IMR-90 (cell line): ENCODE measurements at regions not wholly inside any gene's neighbourhood (a gene's known extent, or its start where the extent isn't known, plus 50 kb on each side); places are given as distances from the start of the nearest gene placed in this dataset.
"Not testable (repeated sequence)": the region's sequence is repeated elsewhere in the genome, so short reads cannot be mapped to it uniquely, and the experiment has no call there.

Source experiments
- ATAC-seq: fragments of 200-7000 bp; cut with Tn5 transposase; 2 replicates; pipeline ENCODE4 v1.9.1; 2020; ENCODE audit warnings: low read depth, mild to moderate bottlenecking, moderate library complexity
- BruUV-seq: library from RNA; stranded (reverse); fragments of 400-500 nt; replicated peaks from 2 replicates; lab custom pipeline; 2021; lab: Mats Ljungman, UMichigan
- CTCF ChIA-PET: fragments of 300-600 bp; formaldehyde crosslinking; extraction: SDS; loops from one replicate; lab custom pipeline; 2021; ENCODE audit warnings: antibody characterized with exemption; lab: Yijun Ruan, JAX
- POLR2A ChIA-PET: fragments of 300-600 bp; sonication (Branson Sonifier 250); formaldehyde crosslinking; loops from one replicate; lab custom pipeline; 2022; ENCODE audit warnings: antibody characterized with exemption; ENCODE audit not compliant: unreplicated experiment; lab: Charles Lee
- DNase-seq: peaks from one replicate; pipeline ENCODE4 v3.0.0; 2013
- H2AFZ ChIP-seq: replicated peaks from 2 replicates; pipeline ENCODE3; 2013; ENCODE audit warnings: low read length, mild to moderate bottlenecking; ENCODE audit not compliant: poor library complexity
- H2AK5ac ChIP-seq: 2 replicates; pipeline ENCODE4 v1.6.1; 2013; ENCODE audit warnings: low read depth, low read length, inconsistent platforms
- H2AK9ac ChIP-seq: replicated peaks from 2 replicates; pipeline ENCODE3; 2013; ENCODE audit warnings: mild to moderate bottlenecking, low read depth, low read length, moderate library complexity; ENCODE audit not compliant: poor library complexity
- H2BK120ac ChIP-seq: 2 replicates; pipeline ENCODE4 v1.6.1; 2013; ENCODE audit warnings: low read depth, low read length, inconsistent platforms
- H2BK15ac ChIP-seq: 3 replicates; pipeline ENCODE4 v1.6.1; 2013; ENCODE audit warnings: low read depth, low read length, inconsistent platforms
- H2BK20ac ChIP-seq: 2 replicates; pipeline ENCODE4 v1.6.1; 2013; ENCODE audit warnings: low read depth, mild to moderate bottlenecking, inconsistent platforms, low read length, moderate library complexity
- H2BK5ac ChIP-seq: 2 replicates; pipeline ENCODE4 v1.6.1; 2013; ENCODE audit warnings: mild to moderate bottlenecking, low read depth, low read length, inconsistent platforms; ENCODE audit not compliant: poor library complexity, severe bottlenecking
- H3K14ac ChIP-seq: replicated peaks from 2 replicates; pipeline ENCODE4 v1.6.1; 2013; ENCODE audit warnings: low read depth, low read length, inconsistent platforms
- H3K18ac ChIP-seq: 2 replicates; pipeline ENCODE4 v1.6.1; 2013; ENCODE audit warnings: low read depth, low read length, control low read depth
- H3K23ac ChIP-seq: 2 replicates; pipeline ENCODE4 v1.6.1; 2013; ENCODE audit warnings: low read depth, low read length, inconsistent platforms
- H3K27ac ChIP-seq: 2 replicates; pipeline ENCODE4 v1.5.1; 2013; ENCODE audit warnings: mild to moderate bottlenecking, control low read depth, low read length; ENCODE audit not compliant: insufficient read depth
- H3K27me3 ChIP-seq: 2 replicates; pipeline ENCODE4 v1.6.1; 2013; ENCODE audit warnings: low read length; ENCODE audit not compliant: control insufficient read depth, insufficient read depth
- H3K36me3 ChIP-seq: 2 replicates; pipeline ENCODE4 v1.6.1; 2013; ENCODE audit warnings: low read length, mixed read lengths; ENCODE audit not compliant: control insufficient read depth, insufficient read depth
- H3K4ac ChIP-seq: 2 replicates; pipeline ENCODE4 v1.6.1; 2013; ENCODE audit warnings: low read depth, low read length, inconsistent platforms
- H3K4me1 ChIP-seq: 2 replicates; pipeline ENCODE4 v1.6.1; 2013; ENCODE audit warnings: low read length, mixed read lengths; ENCODE audit not compliant: control insufficient read depth, insufficient read depth
- H3K4me2 ChIP-seq: 2 replicates; pipeline ENCODE4 v1.6.1; 2013; ENCODE audit warnings: low read depth, mild to moderate bottlenecking, control low read depth, low read length, moderate library complexity
- H3K4me3 ChIP-seq: 2 replicates; pipeline ENCODE4 v1.5.1; 2013; ENCODE audit warnings: low read depth, mild to moderate bottlenecking, control low read depth, low read length, moderate library complexity; ENCODE audit not compliant: insufficient read depth
- H3K56ac ChIP-seq: 2 replicates; pipeline ENCODE4 v1.6.1; 2013; ENCODE audit warnings: low read length, inconsistent platforms; ENCODE audit not compliant: insufficient read depth; ENCODE audit errors: extremely low read depth
- H3K79me1 ChIP-seq, 2 experiments: 2 replicates each; pipeline ENCODE4 v1.6.1; 2013; ENCODE audit warnings: low read length in 2 of 2, inconsistent platforms in 1 of 2, low read depth in 1 of 2
- H3K9ac ChIP-seq: 2 replicates; pipeline ENCODE4 v1.6.1; 2013; ENCODE audit warnings: low read depth, low read length, control low read depth
- H3K9me1 ChIP-seq: 2 replicates; pipeline ENCODE4 v1.6.1; 2013; ENCODE audit warnings: low read length, inconsistent platforms; ENCODE audit not compliant: insufficient read depth
- H3K9me3 ChIP-seq: 2 replicates; pipeline ENCODE4 v1.6.1; 2013; ENCODE audit warnings: low read length; ENCODE audit not compliant: control insufficient read depth, insufficient read depth
- H4K20me1 ChIP-seq: 2 replicates; pipeline ENCODE4 v1.6.1; 2013; ENCODE audit warnings: low read length, inconsistent platforms; ENCODE audit not compliant: insufficient read depth
- H4K5ac ChIP-seq: 2 replicates; pipeline ENCODE4 v1.6.1; 2013; ENCODE audit warnings: mild to moderate bottlenecking, low read depth, low read length, control low read depth
- H4K8ac ChIP-seq, 2 experiments: 2 replicates each; pipeline ENCODE4 v1.6.1; 2013; ENCODE audit warnings: low read depth in 2 of 2, low read length in 2 of 2, control low read depth in 1 of 2, inconsistent platforms in 1 of 2
- H4K91ac ChIP-seq: 2 replicates; pipeline ENCODE4 v1.6.1; 2013; ENCODE audit warnings: low read depth, low read length, inconsistent platforms; ENCODE audit not compliant: insufficient read depth
- BHLHE40 ChIP-seq: fragments of 150-350 bp; IDR thresholded peaks from 2 replicates; pipeline ENCODE4 v1.6.1; 2016; ENCODE audit warnings: mild to moderate bottlenecking, low read depth, low read length
- CHD1 ChIP-seq: IDR thresholded peaks from 2 replicates; pipeline ENCODE4 v1.6.1; 2012; ENCODE audit warnings: low read depth, low read length, improper control_type of control experiment
- ELK1 ChIP-seq: fragments of 150-350 bp; IDR thresholded peaks from 2 replicates; pipeline ENCODE4 v1.6.1; 2016; ENCODE audit warnings: low read depth, mild to moderate bottlenecking, low read length, moderate library complexity, borderline replicate concordance
- FOS ChIP-seq: fragments of 150-350 bp; IDR thresholded peaks from 2 replicates; pipeline ENCODE4 v1.6.1; 2016; ENCODE audit warnings: low read depth, low read length
- MAFK ChIP-seq: IDR thresholded peaks from 2 replicates; pipeline ENCODE4 v1.6.1; 2012; ENCODE audit warnings: low read depth, low read length, improper control_type of control experiment
- MXI1 ChIP-seq: IDR thresholded peaks from 2 replicates; pipeline ENCODE4 v1.6.1; 2012; ENCODE audit warnings: low read depth, mild to moderate bottlenecking, low read length, moderate library complexity, borderline replicate concordance
- POLR2A ChIP-seq: IDR thresholded peaks from 2 replicates; pipeline ENCODE4 v1.6.1; 2012; ENCODE audit warnings: mild to moderate bottlenecking, low read depth, low read length
- RAD21 ChIP-seq: IDR thresholded peaks from 2 replicates; pipeline ENCODE4 v1.6.1; 2012; ENCODE audit warnings: low read length, improper control_type of control experiment
- RCOR1 ChIP-seq: IDR thresholded peaks from 2 replicates; pipeline ENCODE4 v1.6.1; 2012; ENCODE audit warnings: mild to moderate bottlenecking, low read length, improper control_type of control experiment; ENCODE audit not compliant: insufficient replicate concordance
- WGBS, 2 experiments: methylation state at CpG; one replicate each; pipeline versions ENCODE4 v1.1.5 to v1.1.7; 2013; ENCODE audit warnings: missing lambda C conversion rate in 2 of 2; ENCODE audit not compliant: insufficient read length in 1 of 2; ENCODE audit errors: extremely low coverage in 2 of 2; 5-methylcytosine and 5-hydroxymethylcytosine counted together
- dilution Hi-C: fragments of 300-500 bp; cut with HindIII; formaldehyde crosslinking; loops from one replicate; pipeline ENCODE4 v1.14.3; 2018; ENCODE audit warnings: low sequenced_read_pairs; ENCODE audit not compliant: unreplicated experiment
- in situ Hi-C: fragments of 300-500 bp; cut with MboI; formaldehyde crosslinking; loops from 3 replicates; pipeline ENCODE4 v1.14.3; 2019; ENCODE audit warnings: low sequenced_read_pairs, inconsistent platforms, mixed read lengths
- intact Hi-C: fragments of 100-400 bp; cut with micrococcal nuclease; formaldehyde crosslinking; loops from 2 replicates; pipeline ENCODE4 v1.10.0; 2022

- TF ChIP-seq ELK1 = no peak
- no peak for TF ChIP-seq MXI1
These were observed 419.5 kb downstream of the TMEM121 start (continued) for GRCh38 chr14:105945896-105946295.

GRCh38 chr14:105947599-105947998, 421.2 kb downstream of the TMEM121 start:
- DNase-seq (no peak), ATAC-seq (no peak)
- Histone ChIP-seq H2AFZ (no peak overlapping the region), H3K9me1 (no peaks in the 10 kb centered on the region), H3K27me3 (no peaks in the 10 kb centered on the region), H2AK9ac (no peak overlapping the region), H4K20me1 (no peaks in the 10 kb centered on the region), H2AK5ac (no peak overlapping the region), H4K5ac (no peak overlapping the region), H3K4me1 (no peaks in the 10 kb centered on the region), H3K4me2 (no peak overlapping the region), H3K4ac (no peak overlapping the region), H2BK15ac (no peak overlapping the region), H2BK20ac (no peak overlapping the region), H3K14ac (no peak overlapping the region), H4K8ac (no peak overlapping the region), H3K4me3 (no peak overlapping the region), H3K9me3 (peaks cover 30% of the 10 kb centered on the region), H3K27ac (no peak overlapping the region), H3K23ac (no peak overlapping the region), H4K91ac (no peak overlapping the region), H3K36me3 (no peaks in the 10 kb centered on the region), H2BK120ac (no peak overlapping the region), H2BK5ac (no peak overlapping the region), H3K56ac (no peak overlapping the region), H3K79me1 (no peaks in the 10 kb centered on the region), H3K18ac (no peak overlapping the region), H3K9ac (no peak overlapping the region)
- POLR2A ChIA-PET = no interaction called here
- in situ Hi-C loops (no loop called here), intact Hi-C loops (no loop called here), dilution Hi-C loops (no loop called here)
- WGBS, 2 experiments = no CpG with 5 or more reads among the region's 4 CpGs
- TF ChIP-seq RCOR1 (no peak), MAFK (no peak), POLR2A (no peak), RAD21 (no peak), FOS (no peak), BHLHE40 (no peak), CHD1 (no peak)
- no TSS peak for BruUV-seq
- CTCF ChIA-PET = no interaction called here

- DNase-seq, H2BK15ac ChIP-seq, H4K20me1 ChIP-seq, H3K27me3 ChIP-seq, H3K9me1 ChIP-seq, BruUV-seq, POLR2A ChIA-PET, H3K23ac ChIP-seq, H4K91ac ChIP-seq, H3K4me3 ChIP-seq, dilution Hi-C loops, H4K8ac ChIP-seq, H2AK9ac ChIP-seq, H2BK120ac ChIP-seq, H4K5ac ChIP-seq, H2AFZ ChIP-seq, H3K9ac ChIP-seq, H2AK5ac ChIP-seq, H3K4me2 ChIP-seq, ATAC-seq, H2BK20ac ChIP-seq, H3K4ac ChIP-seq, H3K14ac ChIP-seq, in situ Hi-C loops, H3K56ac ChIP-seq, H3K4me1 ChIP-seq, H3K36me3 ChIP-seq, H3K18ac ChIP-seq, H2BK5ac ChIP-seq, H3K27ac ChIP-seq, CTCF ChIA-PET, intact Hi-C loops, H3K79me1 ChIP-seq: not testable (repeated sequence)
- H3K9me3 ChIP-seq = peaks cover 32% of the 10 kb centered on the region
- no CpG with 5 or more reads among the region's 3 CpGs for WGBS, 2 experiments
These were observed 422.6 kb downstream of the TMEM121 start for GRCh38 chr14:105948955-105949354.
